Hepatocyte (in vitro differentiated cells): ENCODE measurements at regions not wholly inside any gene's neighbourhood (a gene's known extent, or its start where the extent isn't known, plus 50 kb on each side); places are given as distances from the start of the nearest gene placed in this dataset.

Experiments used
- DNase-seq: peaks from one replicate; pipeline ENCODE4 v3.0.0-alpha.2; 2016; ENCODE audit warnings: low spot score
- H2AFZ ChIP-seq: fragments of 200-600 bp; sonication (generic); 2 replicates; pipeline ENCODE4 v1.6.0; 2016; ENCODE audit warnings: antibody characterized with exemption, mild to moderate bottlenecking
- H3K27ac ChIP-seq: fragments of 200-600 bp; sonication (generic); 2 replicates; pipeline ENCODE4 v1.5.1; 2016; ENCODE audit warnings: mild to moderate bottlenecking
- H3K27me3 ChIP-seq: fragments of 200-600 bp; sonication (generic); 2 replicates; pipeline ENCODE4 v1.6.1; 2016
- H3K36me3 ChIP-seq: fragments of 200-600 bp; sonication (generic); replicated peaks from 2 replicates; pipeline ENCODE4 v1.5.1; 2016; ENCODE audit warnings: low read depth; ENCODE audit not compliant: insufficient read depth
- H3K4me1 ChIP-seq: fragments of 200-600 bp; sonication (generic); 2 replicates; pipeline ENCODE4 v1.5.1; 2016; ENCODE audit warnings: mild to moderate bottlenecking, moderate library complexity; ENCODE audit not compliant: insufficient read depth
- H3K4me2 ChIP-seq: fragments of 200-600 bp; sonication (generic); 2 replicates; pipeline ENCODE4 v1.6.0; 2016
- H3K4me3 ChIP-seq: fragments of 200-600 bp; sonication (generic); 2 replicates; pipeline ENCODE4 v1.5.1; 2016; ENCODE audit warnings: mild to moderate bottlenecking
- H3K79me2 ChIP-seq: fragments of 200-600 bp; sonication (generic); 2 replicates; pipeline ENCODE4 v1.6.0; 2017; ENCODE audit warnings: mild to moderate bottlenecking
- H3K9me2 ChIP-seq: fragments of 200-600 bp; sonication (generic); replicated peaks from 2 replicates; pipeline ENCODE4 v1.6.0; 2017; ENCODE audit warnings: mild to moderate bottlenecking; ENCODE audit not compliant: insufficient read depth
- H3K9me3 ChIP-seq: fragments of 200-600 bp; sonication (generic); 2 replicates; pipeline ENCODE4 v1.5.1; 2016; ENCODE audit warnings: low read depth, mild to moderate bottlenecking
- H4K20me1 ChIP-seq: fragments of 200-600 bp; sonication (generic); 2 replicates; pipeline ENCODE4 v1.6.0; 2016; ENCODE audit warnings: mild to moderate bottlenecking; ENCODE audit not compliant: insufficient read depth, poor library complexity, severe bottlenecking
- EZH2 ChIP-seq: fragments of 200-600 bp; sonication (generic); IDR thresholded peaks from 2 replicates; pipeline ENCODE4 v1.6.1; 2016; ENCODE audit warnings: antibody characterized with exemption, mild to moderate bottlenecking, borderline replicate concordance
- EZH2phosphoT487 ChIP-seq: fragments of 200-600 bp; sonication (generic); IDR thresholded peaks from one replicate; pipeline ENCODE4 v1.6.1; 2018; ENCODE audit warnings: antibody characterized with exemption, mild to moderate bottlenecking, low read depth, moderate library complexity; ENCODE audit not compliant: unreplicated experiment, severe bottlenecking
- WGBS: methylation state at CpG from one replicate; pipeline ENCODE4 v1.1.6; 2016; ENCODE audit warnings: low lambda C conversion rate; ENCODE audit errors: missing lambda C conversion rate; 5-methylcytosine and 5-hydroxymethylcytosine counted together
- TF ChIP-seq, protein P1 (sequence below): fragments of 200-600 bp; sonication (generic); IDR thresholded peaks from 2 replicates; pipeline ENCODE4 v1.5.1; 2016; ENCODE audit warnings: antibody characterized with exemption, mild to moderate bottlenecking; ENCODE audit not compliant: poor library complexity

- H3K4me2 ChIP-seq = no peak overlapping the region
- 49% methylated on average over 3 of the region's 3 CpGs for WGBS
- no peak overlapping the region for H3K4me3 ChIP-seq
- DNase-seq = peak; percentile 10
- H3K27me3 ChIP-seq = no peaks in the 10 kb centered on the region
- no peak overlapping the region for H2AFZ ChIP-seq
- H3K79me2 ChIP-seq = no peaks in the 10 kb centered on the region
- H3K4me1 ChIP-seq = no peaks in the 10 kb centered on the region
- no peaks in the 10 kb centered on the region for H3K9me3 ChIP-seq
- no peak for TF ChIP-seq EZH2
- TF ChIP-seq EZH2phosphoT487 = no peak
- TF ChIP-seq, protein P1, sequence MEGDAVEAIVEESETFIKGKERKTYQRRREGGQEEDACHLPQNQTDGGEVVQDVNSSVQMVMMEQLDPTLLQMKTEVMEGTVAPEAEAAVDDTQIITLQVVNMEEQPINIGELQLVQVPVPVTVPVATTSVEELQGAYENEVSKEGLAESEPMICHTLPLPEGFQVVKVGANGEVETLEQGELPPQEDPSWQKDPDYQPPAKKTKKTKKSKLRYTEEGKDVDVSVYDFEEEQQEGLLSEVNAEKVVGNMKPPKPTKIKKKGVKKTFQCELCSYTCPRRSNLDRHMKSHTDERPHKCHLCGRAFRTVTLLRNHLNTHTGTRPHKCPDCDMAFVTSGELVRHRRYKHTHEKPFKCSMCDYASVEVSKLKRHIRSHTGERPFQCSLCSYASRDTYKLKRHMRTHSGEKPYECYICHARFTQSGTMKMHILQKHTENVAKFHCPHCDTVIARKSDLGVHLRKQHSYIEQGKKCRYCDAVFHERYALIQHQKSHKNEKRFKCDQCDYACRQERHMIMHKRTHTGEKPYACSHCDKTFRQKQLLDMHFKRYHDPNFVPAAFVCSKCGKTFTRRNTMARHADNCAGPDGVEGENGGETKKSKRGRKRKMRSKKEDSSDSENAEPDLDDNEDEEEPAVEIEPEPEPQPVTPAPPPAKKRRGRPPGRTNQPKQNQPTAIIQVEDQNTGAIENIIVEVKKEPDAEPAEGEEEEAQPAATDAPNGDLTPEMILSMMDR = no peak
- H3K36me3 ChIP-seq = no peaks in the 10 kb centered on the region
- no peaks in the 10 kb centered on the region for H4K20me1 ChIP-seq
- H3K9me2 ChIP-seq = no peaks in the 10 kb centered on the region
- H3K27ac ChIP-seq = peak overlapping the region; percentile 54
Observed at GRCh38 chr2:225288986-225289385, 110.5 kb upstream of the NYAP2 start.

- H3K36me3 ChIP-seq = no peaks in the 10 kb centered on the region
- H3K4me1 ChIP-seq = no peaks in the 10 kb centered on the region
- no peaks in the 10 kb centered on the region for H3K9me3 ChIP-seq
- no peak overlapping the region for H2AFZ ChIP-seq
- no peaks in the 10 kb centered on the region for H3K9me2 ChIP-seq
- H3K27ac ChIP-seq = no peak overlapping the region
- H3K4me3 ChIP-seq = no peak overlapping the region
- H3K27me3 ChIP-seq = no peaks in the 10 kb centered on the region
- 45% methylated on average over 4 of the region's 4 CpGs for WGBS
- TF ChIP-seq, protein P1 = peak; percentile 56
- TF ChIP-seq EZH2phosphoT487 = no peak
- no peak for TF ChIP-seq EZH2
- H3K79me2 ChIP-seq = no peaks in the 10 kb centered on the region
- DNase-seq = peak; percentile 40
- no peak overlapping the region for H3K4me2 ChIP-seq
- no peaks in the 10 kb centered on the region for H4K20me1 ChIP-seq
Observed at GRCh38 chr2:225282858-225283710, 116.4 kb upstream of the NYAP2 start.

- Histone ChIP-seq H3K79me2 (no peaks in the 10 kb centered on the region), H3K4me3 (no peak overlapping the region), H3K4me2 (no peak overlapping the region), H3K27me3 (no peaks in the 10 kb centered on the region), H3K9me3 (no peaks in the 10 kb centered on the region), H3K27ac (no peak overlapping the region), H3K36me3 (no peaks in the 10 kb centered on the region), H3K9me2 (no peaks in the 10 kb centered on the region), H3K4me1 (peaks cover 6% of the 10 kb centered on the region), H2AFZ (no peak overlapping the region), H4K20me1 (no peaks in the 10 kb centered on the region)
- WGBS = 44% methylated on average over 3 of the region's 3 CpGs
- no peak for DNase-seq
- TF ChIP-seq, protein P1 = no peak
- TF ChIP-seq EZH2 = no peak
- no peak for TF ChIP-seq EZH2phosphoT487
Observed at GRCh38 chr2:225276207-225276606, 123.3 kb upstream of the NYAP2 start.
